ENCODE measurements at regions not wholly inside any gene's neighbourhood (a gene's known extent, or its start where the extent isn't known, plus 50 kb on each side); places are given as distances from the start of the nearest gene placed in this dataset.
"Not testable (repeated sequence)": the region's sequence is repeated elsewhere in the genome, so short reads cannot be mapped to it uniquely, and the experiment has no call there.

DNA sequence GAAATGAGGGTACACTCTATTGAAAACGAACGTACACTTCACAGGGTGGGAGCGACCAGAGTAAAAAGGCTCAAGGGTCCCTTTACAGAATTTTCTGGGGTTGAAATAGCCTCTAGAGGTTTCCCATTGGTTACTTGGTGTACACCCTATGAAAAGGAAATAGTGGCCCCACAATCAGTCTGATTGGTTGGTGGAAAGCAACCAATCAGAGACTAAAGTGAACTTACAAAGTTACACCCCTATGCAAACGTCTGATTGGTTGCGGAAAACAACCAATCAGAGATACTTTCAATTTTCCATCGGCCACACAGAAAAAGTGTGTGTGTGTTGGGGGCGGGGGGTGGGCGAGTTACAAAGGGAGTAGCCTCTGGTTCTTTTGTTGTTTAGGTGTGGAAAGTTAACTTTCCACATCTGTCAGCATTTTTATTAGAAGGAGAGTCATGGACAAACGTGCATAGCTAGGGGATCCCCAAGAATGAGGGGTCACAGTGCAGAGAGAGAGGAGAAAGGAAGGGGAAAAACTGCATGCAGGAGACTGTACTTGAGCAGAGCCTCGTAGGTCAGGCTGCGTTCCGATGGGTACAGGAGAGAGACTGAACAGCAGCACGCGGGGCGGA is 1152.1 kb downstream of the TBC1D22A start:
- no peak for DNase-seq

DNA sequence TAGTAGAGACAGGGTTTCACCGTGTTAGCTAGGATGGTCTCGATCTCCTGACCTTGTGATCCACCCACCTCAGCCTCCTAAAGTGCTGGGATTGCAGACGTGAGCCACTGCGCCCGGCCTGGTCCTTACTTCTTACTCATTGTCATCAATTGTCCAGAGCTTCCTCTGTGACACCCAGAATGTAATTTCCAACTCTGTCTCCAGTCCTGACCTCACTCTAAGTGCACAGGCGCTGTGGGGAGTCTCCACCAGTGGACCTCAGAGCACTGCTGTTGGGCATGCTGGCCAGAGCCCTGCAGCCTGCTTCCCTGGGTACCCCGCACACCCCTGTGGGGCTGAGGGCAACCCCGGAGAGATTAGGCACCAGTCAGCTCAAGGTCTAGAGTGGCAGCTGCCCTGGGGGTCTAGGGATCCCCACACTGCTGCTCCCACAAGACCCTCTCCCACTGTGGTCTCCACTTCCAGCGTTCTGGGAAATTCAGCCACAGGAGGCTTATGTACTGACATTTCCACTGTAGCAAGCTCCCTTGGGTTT is 1140.3 kb downstream of the TBC1D22A start:
- no peak for DNase-seq

DNA sequence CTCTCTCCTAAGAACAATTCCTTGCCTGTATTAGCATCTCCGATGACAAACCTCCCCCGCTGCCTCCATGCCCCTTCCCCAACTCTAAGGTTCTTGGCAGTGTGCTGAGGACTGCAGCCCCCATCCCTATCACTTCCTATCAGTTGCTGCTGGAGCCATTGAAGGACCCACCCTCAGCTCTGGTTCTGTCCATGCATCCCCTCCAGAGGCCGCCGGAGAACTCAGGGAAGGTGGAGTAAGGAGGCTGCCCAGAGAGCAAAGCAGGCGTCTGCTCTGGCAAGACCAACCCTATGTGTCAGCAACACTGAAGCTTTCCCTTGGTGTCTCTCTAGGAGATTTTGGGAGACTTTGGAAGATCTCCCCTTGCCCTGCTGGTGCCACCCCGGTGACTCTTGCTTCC is 1139.5 kb downstream of the TBC1D22A start:
- DNase-seq = no peak

DNA sequence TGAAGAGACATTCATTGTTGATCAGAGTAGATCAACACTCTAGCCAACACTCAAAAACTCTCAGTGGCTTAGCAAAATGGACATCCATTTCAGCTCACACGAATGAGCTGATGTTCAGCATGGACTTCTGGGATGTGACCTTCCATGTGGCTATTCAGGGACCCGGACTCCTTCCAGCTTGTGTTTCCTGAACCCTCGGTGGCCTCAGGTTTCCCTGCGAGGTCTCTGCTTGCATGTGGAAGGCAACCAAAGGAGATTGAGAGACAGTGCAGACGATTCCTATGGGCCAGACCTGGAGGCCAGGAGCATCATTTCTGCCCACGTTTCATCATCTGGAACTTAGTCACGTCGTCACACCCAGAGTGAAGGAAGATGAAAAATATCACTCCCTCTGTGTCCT is 1137.4 kb downstream of the TBC1D22A start:
- no peak for DNase-seq

DNA sequence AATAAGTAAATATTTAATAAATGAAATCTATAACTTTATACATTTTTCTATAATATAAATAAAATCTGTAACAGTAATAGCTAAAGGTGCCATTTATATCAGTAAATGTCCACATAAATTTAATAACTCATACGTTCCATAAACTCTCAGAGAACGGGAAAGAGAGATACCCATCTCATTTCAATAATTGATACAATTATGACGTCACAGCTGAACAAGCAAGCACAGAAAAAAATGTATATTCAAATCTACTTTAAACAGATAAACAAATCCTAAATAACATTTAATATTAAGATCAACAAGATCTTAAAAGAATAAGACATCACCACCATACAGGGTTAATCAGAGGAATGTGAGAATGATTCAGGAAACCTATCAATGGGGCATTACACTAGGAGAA is 1136.5 kb downstream of the TBC1D22A start:
- DNase-seq = no peak

DNA sequence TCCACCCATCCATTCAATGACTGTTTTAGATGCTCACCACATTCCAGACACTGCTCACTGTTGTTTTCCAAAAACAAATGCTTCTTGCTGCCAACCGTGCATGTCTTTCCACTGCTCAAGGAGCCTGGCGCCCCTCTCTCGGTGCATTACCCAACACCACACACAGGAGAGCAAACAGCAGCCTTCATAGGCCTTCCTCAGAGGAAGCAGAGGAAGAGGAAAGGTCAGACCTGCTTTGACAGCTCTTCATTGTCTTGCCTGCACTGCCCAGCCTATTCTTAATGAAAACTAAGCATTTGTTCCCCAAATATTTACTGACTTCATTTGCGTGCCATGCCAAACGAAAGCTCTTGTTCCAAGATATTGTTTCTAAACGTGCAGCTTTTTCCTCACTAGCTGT is 1129.2 kb downstream of the TBC1D22A start:
- no peak for DNase-seq

DNA sequence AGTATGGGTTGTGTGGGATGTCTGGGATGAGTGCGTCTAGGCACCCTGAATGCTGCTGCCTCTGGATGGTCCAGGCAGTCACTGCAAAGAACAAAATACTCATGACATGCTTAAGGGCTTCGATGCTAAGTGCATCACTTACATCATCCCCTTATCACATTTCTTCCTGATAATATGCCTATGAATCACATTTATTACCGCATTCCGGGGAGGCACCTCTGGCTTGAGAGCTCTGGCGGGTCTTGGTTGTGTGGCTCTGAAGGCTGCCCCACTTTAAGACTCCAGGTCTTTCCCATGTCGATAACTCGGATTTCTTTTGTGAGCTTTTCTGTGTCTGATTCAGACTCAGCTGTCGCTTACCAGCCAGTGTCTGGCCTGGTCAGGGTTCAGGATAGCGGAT is 1126.4 kb downstream of the TBC1D22A start:
- DNase-seq = no peak

DNA sequence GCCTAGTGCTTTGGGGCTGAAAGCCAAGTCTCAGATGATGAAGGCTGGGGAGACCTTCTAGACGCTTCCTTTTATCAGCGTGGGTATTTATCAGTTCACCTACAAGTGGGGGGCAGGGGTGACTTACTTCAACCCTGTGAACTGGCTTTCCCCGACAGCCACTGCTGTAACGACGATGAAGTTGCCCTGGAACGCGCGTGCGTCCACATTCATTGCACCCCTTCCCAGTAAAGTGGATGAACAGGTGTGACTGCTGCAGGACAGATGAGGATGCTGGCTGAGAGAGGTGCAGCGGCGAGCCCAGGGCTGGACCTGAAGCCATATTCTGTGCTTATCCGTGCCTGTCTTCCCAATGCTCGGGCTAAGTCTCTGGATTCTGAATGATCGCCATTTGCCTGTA is 1122.3 kb downstream of the TBC1D22A start:
- no peak for DNase-seq

DNA sequence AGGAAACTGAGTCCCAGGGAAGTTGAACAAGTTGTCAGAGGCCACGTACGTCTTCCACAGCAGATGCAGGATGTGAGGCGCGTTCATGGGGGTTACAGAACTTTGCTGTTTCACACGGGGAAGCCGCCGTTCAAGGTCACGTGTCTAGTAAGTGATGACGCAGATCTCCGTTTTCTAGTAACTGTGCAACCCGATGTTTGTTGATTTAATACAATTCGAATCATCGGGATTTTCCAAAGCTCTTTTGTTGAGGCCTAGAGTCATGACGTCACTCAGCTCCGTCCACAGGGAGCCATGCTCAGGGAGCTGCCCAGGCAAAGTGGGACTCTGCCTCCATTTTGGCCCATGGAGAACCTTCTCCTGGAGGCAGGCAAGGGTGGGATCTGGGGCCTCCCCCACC is 1121.8 kb downstream of the TBC1D22A start:
- no peak for DNase-seq

DNA sequence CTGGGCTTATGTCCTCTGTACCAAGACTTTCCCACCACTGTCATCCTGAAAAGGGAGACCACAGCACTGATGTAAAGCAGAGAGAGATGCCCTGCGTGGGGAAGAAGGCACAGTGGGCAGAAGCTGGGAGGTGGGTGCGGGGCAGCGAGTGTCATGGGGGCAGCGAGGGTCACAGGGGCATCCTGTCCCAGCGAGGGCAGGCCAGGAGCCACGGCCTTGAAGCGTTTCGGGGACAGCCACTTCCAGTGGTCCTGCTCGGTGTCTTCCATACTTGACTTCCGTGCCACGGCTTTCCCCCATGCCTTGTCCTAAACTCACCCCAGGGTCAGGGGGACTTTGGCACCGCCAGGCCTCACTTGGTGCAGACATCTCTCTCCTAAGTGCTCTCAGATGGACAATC is 1121.3 kb downstream of the TBC1D22A start:
- DNase-seq = no peak

DNA sequence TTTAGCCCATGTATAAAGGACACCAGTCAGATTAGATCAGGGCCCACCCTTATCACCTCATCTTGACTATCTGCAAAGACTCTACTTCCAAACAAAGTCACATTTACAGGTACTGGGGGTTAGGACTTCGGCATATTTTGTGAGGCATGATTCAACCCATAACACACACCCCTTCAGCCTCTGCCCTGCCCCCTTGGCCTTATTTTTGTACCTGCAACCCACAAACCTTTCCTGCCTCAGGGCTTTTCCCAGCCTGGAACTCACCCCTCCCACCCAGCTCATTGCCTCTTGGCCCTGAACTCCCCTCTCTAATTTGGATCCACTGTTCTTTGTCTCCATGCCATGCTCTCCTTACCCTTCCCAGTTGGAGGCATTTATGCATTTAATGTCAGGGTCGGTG is 1116.9 kb downstream of the TBC1D22A start:
- no peak for DNase-seq

DNA sequence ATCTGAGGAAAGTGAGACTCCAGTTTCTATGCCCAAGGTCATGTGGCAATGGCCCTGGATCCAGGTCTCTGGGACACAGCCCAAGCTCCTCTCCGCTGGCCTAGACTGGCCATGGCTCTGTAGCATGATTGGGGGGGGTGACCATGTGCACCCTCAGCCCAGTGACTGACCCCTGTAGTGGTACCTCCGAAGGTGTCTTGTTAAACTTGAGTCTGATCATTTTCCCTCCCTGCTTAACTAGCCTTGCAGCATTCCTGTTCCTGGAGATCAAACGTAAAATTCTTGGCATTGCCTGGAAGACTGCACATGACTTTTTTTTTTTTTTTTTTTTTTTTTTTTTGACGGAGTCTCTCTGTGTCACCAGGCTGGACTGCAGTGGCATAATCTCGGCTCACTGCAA is 1116.0 kb downstream of the TBC1D22A start:
- no peak for DNase-seq

DNA sequence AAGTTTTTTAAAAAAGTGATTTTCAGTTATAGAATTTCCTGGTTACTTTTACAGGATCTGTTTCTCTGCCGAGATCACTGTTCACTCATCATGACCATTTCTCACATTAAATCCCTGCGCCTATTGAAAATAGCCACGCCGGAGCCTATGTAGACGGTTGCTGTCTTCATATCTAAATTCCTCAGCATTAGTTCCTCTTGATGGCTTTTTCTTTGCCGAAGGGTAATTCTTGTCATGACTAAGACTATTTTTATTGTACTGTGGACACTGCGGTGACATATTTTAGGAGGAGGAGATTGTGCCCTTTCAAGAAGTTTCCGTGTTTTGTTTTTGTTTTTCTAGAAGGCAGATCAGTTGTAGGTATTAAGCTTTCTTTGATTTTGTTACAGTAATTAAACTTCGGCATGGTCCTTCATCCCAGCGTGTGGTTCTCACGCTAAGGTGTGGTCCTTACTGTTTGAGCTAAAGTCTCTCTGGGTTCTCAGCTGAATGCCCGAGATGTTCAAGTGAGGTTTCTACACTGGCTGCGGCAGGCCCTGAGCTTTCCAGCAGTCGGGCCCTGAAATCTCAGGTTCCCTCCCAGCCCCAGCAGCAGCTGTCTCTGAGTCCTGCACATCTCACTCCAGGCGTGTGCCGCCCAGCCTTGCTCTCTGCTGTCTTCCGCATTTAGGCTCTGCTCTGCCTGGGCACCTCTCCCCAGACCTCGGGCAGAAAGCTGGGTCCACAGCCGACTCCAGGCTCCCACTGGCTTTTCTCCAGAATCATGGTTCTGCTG is 1110.5 kb downstream of the TBC1D22A start:
- no peak for DNase-seq

DNA sequence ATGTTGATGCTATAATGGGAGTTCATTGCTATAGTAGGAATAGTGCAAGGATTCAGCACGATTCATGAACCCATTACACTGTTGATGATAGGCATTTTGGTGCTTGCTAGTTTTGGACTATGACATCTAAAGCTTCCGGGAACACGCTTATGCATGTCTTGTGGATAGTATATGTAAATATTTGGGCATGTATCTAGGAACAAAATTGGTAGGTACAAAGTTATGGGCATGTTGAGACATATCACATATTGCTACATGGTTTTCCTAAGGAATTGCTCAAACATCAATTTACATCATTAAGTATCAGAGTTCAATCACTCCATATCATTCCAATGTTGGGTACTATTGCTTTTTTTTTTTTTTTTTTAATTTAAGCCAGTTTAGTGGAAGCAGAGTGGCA is 1103.2 kb downstream of the TBC1D22A start:
- no peak for DNase-seq

DNA sequence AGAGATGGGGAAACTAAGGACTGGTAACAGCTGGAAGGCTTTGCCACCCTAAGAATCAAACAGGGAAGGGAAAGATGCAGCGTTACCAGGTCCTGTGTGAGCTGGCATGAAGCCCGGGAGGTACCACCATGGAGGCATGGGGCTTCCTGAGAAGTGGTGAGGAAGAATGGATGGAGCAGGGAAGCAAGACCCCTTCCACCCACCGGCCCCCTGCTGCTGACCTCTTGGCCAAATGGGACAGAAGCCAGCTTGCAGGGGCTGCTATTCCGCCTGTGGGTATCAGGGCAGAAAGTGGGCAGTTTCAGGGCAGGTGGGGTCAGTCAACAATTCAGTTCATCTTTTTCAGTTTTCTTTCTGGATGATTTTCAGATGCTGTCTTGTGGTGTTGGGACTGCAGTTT is 1099.9 kb downstream of the TBC1D22A start:
- no peak for DNase-seq

DNA sequence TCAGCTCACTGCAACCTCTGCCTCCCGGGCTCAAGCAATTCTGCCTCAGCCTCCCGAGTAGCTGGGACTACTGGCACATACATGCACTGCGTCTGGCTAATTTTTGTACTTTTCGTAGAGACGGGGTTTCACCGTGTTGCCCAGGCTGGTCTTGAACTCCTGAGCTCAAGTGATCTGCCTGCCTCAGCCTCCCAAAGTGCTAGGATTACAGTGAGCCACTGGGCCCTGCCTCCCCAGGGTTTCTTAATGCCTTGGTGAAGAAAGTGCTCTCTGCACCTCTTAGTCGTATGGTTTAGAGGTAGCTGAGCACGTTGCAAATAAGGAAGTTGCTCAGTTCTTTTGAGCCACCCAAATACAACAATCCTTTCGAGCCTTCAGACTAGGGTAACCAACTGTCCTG is 1098.5 kb downstream of the TBC1D22A start:
- not testable (repeated sequence) for DNase-seq

DNA sequence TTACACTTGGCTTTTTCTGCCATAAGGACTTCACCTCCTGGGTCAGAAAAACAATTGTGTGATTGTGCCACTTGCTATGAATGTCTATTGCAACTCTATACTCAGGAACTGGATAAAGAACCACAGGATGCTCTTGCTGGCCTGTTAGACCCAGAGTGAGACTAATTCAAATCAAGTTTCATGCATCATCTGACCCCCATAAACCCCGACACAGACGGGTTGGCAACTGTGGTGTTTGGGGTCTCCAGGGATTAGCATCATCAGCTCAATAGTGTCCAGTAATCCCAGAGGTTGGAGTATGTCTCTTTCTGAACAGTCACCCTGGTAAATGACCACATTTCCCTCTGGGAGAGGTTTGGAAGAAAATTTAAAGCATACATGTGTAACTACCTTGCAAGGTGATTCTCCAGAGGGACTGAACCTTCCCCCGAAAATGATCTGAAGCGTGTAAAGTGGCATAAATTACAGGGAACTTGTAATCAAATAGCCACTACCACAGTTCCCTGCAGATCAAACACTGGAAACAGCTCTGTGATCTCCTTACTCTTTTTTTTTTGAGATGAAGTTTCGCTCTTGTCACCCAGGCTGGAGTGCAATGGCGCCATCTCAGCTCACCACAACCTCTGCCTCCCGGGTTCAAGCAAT is 1097.6 kb downstream of the TBC1D22A start:
- DNase-seq = no peak

DNA sequence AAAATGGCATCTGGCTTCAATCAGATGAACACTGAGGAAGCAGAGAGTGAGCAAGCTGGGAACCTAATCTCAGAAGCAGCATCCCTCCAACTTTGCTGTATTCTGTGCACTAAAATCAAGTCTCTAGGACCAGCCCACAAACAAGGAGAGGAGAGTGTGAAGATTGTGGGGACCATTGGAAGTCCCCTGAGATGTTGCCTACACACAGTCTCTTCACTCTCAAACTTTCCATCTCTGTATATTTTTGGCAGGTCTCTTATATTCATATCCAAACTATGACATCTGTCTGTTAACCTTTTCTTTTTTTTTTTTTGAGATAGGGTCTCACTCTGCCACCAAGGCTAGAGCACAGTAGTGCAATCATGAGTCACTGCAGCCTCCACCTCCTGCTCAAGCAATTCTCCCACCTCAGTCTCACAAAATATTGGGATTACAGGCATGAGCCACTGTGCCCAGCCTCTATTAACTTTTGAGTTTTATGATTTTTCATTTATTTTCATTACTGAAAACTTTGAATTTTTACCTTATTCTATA is 1096.4 kb downstream of the TBC1D22A start:
- DNase-seq = no peak

DNA sequence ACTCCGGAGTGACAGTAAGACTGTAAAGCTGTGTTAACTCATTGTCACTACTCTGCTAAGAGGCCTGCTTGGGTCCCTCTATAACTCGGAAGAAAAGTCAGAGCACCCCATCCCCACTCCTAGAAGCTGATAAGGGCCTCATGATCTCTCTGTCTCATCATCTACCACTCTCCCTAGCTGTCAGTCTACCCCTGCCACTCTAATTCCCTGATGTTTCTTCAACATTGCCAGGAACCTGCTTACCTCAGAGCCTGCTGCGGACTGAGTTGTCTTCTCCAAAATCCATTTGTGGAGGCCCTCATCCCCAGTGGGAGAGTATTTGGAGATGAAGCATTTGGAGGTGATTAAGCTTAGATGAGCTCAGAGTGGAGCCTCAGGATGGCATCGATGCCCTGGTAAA is 1092.2 kb downstream of the TBC1D22A start:
- DNase-seq = no peak

DNA sequence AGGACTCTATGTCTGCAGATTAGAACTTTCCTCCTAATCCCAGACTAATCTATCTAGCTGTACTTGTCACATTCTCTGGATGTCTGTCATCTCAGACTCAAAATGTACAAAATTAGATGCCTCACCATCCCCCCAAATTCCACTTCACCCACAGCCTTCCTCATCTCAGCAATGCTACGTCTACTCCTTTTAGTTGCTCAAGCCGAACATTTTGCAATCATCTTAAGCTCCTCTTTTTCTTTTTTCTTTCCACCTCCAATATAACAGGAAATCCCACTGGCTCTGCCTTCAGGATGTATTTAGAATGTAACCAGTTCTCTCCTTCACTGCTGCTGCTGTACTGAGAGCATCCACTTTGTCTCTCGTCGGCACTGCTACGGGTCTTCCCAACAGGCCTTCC is 1091.8 kb downstream of the TBC1D22A start:
- DNase-seq = no peak

DNA sequence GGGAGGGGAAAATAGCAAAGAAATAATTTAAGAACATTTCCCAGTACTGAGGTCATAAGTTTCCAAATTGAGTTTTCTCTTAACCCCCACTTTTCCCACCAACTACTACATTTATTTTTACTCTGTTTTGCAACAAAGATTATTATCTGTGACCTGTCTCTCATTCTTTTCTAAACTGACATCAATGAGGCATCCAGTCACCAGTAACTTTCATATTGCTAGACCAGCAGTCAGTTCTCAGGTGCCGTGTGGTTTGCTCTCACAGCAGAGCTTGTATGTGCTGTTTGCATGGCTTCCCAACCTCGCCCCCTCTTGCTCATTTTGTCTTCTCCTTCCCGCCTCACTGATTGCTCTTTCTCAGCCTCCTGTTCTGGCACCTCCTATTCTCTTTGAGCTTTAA is 1091.3 kb downstream of the TBC1D22A start:
- no peak for DNase-seq

DNA sequence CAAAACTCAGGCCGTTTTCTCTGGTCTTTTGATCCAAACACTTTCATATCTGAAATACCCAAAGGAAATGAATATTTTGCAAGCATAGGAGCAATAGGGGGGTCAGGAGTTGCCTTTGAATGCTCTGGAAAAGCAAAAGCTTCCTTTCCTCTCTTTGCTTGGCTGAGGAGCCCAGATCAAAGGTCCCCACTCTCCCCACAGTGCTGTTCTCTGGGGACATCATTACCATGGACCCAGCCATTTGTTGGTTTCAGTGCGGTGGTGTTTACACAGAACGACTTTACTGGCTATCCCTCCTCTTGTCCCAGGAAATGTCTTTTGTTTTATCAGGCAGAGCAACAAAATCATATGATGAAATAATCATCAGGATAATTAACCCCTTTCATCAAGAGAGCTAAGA is 1089.1 kb downstream of the TBC1D22A start:
- DNase-seq = no peak

DNA sequence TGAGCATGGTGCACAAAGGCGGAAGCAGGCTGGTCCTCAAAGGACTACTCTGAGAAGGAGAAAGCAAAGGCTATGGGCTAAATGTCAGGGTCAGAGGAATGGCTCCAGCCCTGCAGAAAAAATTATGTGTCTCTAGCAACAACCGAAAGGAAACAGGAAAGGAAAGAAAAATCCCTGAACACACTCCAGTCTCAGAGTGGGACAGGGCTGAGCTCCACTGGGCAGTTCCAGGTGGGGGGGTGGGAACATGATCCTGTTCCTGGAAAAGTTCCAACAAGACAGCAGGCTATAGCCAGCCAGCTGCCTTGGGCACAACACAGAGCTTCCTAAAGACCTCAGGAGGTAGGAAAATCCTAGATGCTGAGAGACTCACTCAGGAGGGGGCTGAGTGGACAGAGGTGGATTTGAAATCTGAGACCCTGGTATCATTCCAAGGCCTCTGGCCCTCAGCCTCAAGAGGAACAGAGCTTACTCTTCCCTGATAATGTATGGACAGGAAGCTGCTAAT is 1088.2 kb downstream of the TBC1D22A start:
- DNase-seq = peak; percentile 41
